ENCODE measurements at regions not wholly inside any gene's neighbourhood (a gene's known extent, or its start where the extent isn't known, plus 50 kb on each side); places are given as distances from the start of the nearest gene placed in this dataset.

DNA sequence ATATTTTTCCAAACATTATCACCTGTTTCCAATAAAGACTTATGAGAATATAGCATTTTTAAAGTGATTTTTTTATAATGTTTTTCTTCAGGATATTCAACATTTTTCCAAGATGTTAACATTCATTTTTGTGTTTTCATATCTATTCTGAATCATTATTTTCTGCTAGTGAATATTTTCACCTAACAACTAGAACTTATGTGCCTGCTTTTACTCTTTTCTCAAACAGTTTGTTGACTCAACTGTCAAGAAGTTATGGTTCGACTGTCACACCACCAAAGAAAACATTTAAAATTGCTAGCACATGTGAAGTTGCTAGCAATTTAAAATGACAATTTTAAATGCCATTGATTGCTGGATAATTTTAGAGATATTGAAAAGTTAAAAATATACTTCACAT, 343.3 kb upstream of the CDH9 start:
- TF ChIP-seq, protein P1, sequence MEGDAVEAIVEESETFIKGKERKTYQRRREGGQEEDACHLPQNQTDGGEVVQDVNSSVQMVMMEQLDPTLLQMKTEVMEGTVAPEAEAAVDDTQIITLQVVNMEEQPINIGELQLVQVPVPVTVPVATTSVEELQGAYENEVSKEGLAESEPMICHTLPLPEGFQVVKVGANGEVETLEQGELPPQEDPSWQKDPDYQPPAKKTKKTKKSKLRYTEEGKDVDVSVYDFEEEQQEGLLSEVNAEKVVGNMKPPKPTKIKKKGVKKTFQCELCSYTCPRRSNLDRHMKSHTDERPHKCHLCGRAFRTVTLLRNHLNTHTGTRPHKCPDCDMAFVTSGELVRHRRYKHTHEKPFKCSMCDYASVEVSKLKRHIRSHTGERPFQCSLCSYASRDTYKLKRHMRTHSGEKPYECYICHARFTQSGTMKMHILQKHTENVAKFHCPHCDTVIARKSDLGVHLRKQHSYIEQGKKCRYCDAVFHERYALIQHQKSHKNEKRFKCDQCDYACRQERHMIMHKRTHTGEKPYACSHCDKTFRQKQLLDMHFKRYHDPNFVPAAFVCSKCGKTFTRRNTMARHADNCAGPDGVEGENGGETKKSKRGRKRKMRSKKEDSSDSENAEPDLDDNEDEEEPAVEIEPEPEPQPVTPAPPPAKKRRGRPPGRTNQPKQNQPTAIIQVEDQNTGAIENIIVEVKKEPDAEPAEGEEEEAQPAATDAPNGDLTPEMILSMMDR (IDR thresholded peaks at IDR 0.05), result no peak
- no peak for TF ChIP-seq POLR2AphosphoS5 (IDR thresholded peaks at IDR 0.05)
- no peak for TF ChIP-seq POLR2A (IDR thresholded peaks at IDR 0.05)

Measured in prostate gland (tissue), 2 donors.